ENCODE measurements at regions not wholly inside any gene's neighbourhood (a gene's known extent, or its start where the extent isn't known, plus 50 kb on each side); places are given as distances from the start of the nearest gene placed in this dataset.

DNA sequence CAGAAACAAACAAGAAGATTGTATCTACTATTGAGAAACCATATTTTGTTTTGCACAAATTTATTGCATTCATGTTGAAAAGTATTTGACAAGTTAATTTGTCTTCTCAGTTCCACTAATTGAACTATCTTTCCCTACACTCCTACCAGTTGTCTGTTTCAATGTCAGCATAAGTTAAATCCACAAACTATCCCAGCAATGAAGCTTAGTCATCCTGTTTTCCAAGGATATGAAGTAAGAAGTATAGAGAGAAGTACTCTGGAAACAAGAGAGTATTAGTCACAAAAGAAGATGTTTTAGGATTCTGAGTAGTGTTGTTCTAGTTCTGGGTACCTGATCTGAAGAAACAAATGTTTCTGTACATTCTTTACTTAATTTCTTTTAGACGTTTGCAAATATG is 261.6 kb upstream of the ZNF804A start:
- Histone ChIP-seq H3K9me3 (no peaks in the 10 kb centered on the region), H3K27me3 (no peaks in the 10 kb centered on the region), H3K4me3 (no peak overlapping the region), H3K4me1 (no peaks in the 10 kb centered on the region), H3K36me3 (no peaks in the 10 kb centered on the region), H3K27ac (no peak overlapping the region)
- intact Hi-C loops (cut with DNase I; ENCODE audit: low total_unique reads), result no loop called here
- TF ChIP-seq CTCF (IDR thresholded peaks at IDR 0.05), result no peak
- DNase-seq, result no peak

DNA sequence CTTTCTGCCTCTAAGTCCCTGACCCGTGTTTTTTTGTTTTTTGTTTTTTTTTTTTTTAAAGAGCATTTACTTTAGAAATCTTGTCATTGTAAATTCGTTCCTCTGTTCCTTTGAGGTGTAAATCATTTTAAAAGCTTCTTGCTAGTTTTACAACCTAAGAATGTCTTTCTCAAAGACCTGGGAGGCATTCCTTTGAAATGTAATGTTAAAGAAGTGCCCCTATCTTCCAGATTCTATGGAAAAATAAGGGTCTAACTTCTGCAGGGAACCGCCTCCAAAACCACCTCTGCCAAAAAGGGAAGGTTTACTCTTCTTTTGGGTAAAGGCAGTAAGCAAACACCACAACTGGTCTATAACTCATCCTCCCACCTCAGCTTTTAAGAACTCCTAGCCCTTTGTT is 259.6 kb upstream of the ZNF804A start:
- TF ChIP-seq CTCF (IDR thresholded peaks at IDR 0.05), result no peak
- Histone ChIP-seq H3K27ac (no peak overlapping the region), H3K4me3 (no peak overlapping the region), H3K27me3 (no peaks in the 10 kb centered on the region), H3K4me1 (no peaks in the 10 kb centered on the region), H3K36me3 (no peaks in the 10 kb centered on the region), H3K9me3 (no peaks in the 10 kb centered on the region)
- DNase-seq, result no peak
- intact Hi-C loops (cut with DNase I; ENCODE audit: low total_unique reads), result no loop called here

DNA sequence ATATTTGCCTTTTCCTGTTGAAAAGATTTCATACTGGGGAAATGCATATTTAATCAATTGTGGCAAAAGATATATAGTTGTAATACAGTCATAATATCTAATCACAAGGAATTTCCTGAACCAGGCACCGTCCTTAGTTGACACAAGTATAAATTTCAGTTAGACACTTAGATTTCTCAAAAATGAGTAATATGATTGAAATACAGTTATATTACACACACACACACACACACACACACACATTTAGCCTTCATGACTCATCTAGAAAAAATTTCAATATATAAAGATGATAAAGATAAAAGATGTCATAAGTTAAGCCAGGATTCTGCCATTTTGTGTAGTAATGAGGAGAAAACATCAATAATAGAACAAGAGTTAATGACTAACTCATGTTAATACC is 258.4 kb upstream of the ZNF804A start:
- no peaks in the 10 kb centered on the region for H3K4me1 ChIP-seq
- intact Hi-C loops (cut with DNase I; ENCODE audit: low total_unique reads), result no loop called here
- no peak overlapping the region for H3K27ac ChIP-seq
- TF ChIP-seq CTCF (IDR thresholded peaks at IDR 0.05), result no peak
- no peaks in the 10 kb centered on the region for H3K9me3 ChIP-seq
- H3K4me3 ChIP-seq, result no peak overlapping the region
- no peaks in the 10 kb centered on the region for H3K27me3 ChIP-seq
- no peaks in the 10 kb centered on the region for H3K36me3 ChIP-seq
- no peak for DNase-seq

- H3K4me3 ChIP-seq, result no peak overlapping the region
- no peaks in the 10 kb centered on the region for H3K4me1 ChIP-seq
- H3K9me3 ChIP-seq, result no peaks in the 10 kb centered on the region
- no peaks in the 10 kb centered on the region for H3K36me3 ChIP-seq
- TF ChIP-seq CTCF (IDR thresholded peaks at IDR 0.05), result no peak
- intact Hi-C loops (cut with DNase I; ENCODE audit: low total_unique reads), result no loop called here
- no peaks in the 10 kb centered on the region for H3K27me3 ChIP-seq
- H3K27ac ChIP-seq, result no peak overlapping the region
- no peak for DNase-seq
Observed at GRCh38 chr2:184346338-184346862, 251.9 kb upstream of the ZNF804A start.

DNA sequence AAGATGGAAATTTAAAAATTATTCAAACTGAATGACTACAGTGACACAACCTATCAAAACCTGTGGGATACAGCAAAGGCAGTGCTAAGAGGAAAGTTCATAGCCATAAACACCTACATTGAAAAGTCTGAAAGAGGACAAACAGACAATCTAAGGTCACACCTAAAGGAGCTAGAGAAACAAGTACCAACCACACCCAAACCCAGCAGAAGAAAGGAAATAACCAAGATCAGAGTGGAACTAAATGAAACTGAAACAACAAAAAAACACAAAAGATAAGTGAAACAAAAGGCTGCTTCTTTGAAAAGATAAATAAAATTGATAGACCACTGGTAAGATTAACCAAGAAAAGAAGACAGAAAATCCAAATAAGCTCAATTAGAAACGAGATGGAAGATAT is 247.2 kb upstream of the ZNF804A start:
- H3K4me3 ChIP-seq, result no peak overlapping the region
- H3K27me3 ChIP-seq, result no peaks in the 10 kb centered on the region
- no peaks in the 10 kb centered on the region for H3K4me1 ChIP-seq
- no peak for TF ChIP-seq CTCF (IDR thresholded peaks at IDR 0.05)
- intact Hi-C loops (cut with DNase I; ENCODE audit: low total_unique reads), result no loop called here
- no peaks in the 10 kb centered on the region for H3K9me3 ChIP-seq
- DNase-seq, result no peak
- H3K36me3 ChIP-seq, result no peaks in the 10 kb centered on the region
- no peak overlapping the region for H3K27ac ChIP-seq

DNA sequence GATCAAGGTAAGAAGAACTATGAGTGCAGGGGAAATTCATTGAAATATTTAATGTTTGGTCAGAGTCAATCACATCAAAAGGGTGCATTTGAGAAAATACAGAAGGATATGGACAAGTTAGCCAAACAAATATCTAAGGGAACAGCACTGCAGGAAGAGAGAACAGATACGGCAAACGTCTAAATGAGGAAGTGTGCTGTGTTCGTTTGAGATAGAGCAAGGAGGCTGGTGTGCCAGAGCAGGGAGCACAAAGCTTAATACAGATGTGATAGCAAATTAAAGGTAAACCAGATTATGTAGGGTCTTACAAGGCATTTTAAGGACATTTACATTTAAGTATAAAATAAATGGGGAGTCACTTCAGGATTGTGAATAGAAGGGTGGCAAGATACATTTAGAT is 241.3 kb upstream of the ZNF804A start:
- TF ChIP-seq CTCF (IDR thresholded peaks at IDR 0.05), result no peak
- no peaks in the 10 kb centered on the region for H3K4me1 ChIP-seq
- intact Hi-C loops (cut with DNase I; ENCODE audit: low total_unique reads), result no loop called here
- H3K4me3 ChIP-seq, result no peak overlapping the region
- no peak overlapping the region for H3K27ac ChIP-seq
- no peaks in the 10 kb centered on the region for H3K9me3 ChIP-seq
- no peaks in the 10 kb centered on the region for H3K27me3 ChIP-seq
- no peaks in the 10 kb centered on the region for H3K36me3 ChIP-seq
- DNase-seq, result no peak

All from tibial artery (tissue), 4 donors.